ENCODE measurements at regions not wholly inside any gene's neighbourhood (a gene's known extent, or its start where the extent isn't known, plus 50 kb on each side); places are given as distances from the start of the nearest gene placed in this dataset.

GRCh38 chr4:153988492-153989363 is 199.8 kb upstream of the SFRP2 start:
- no peak for DNase-seq
- no peak for TF ChIP-seq CTCF (IDR thresholded peaks at IDR 0.05)
- intact Hi-C loops (cut with DNase I): no loop called here

GRCh38 chr4:153987291-153987690 is 198.4 kb upstream of the SFRP2 start:
- Histone ChIP-seq H3K4me1 (no peaks in the 10 kb centered on the region), H3K4me3 (no peak overlapping the region), H3K27ac (no peak overlapping the region), H3K9ac (ENCODE audit: low read depth in 2 of 2, low read length in 2 of 2) (no peak overlapping the region), H3K36me3 (no peaks in the 10 kb centered on the region), H3K27me3 (no peaks in the 10 kb centered on the region), H3K9me3 (no peaks in the 10 kb centered on the region)
- TF ChIP-seq CTCF (IDR thresholded peaks at IDR 0.05): no peak
- no peak for DNase-seq
- intact Hi-C loops (cut with DNase I): no loop called here

More at GRCh38 chr4:153988492-153989363, 199.8 kb upstream of the SFRP2 start:
- Histone ChIP-seq H3K9ac (ENCODE audit: low read depth in 2 of 2, low read length in 2 of 2) (no peak overlapping the region), H3K4me3 (no peak overlapping the region), H3K36me3 (no peaks in the 10 kb centered on the region), H3K27me3 (no peaks in the 10 kb centered on the region), H3K4me1 (no peaks in the 10 kb centered on the region), H3K9me3 (no peaks in the 10 kb centered on the region), H3K27ac (no peak overlapping the region)

- no peak for DNase-seq
- Histone ChIP-seq H3K4me1 (no peaks in the 10 kb centered on the region), H3K27me3 (no peaks in the 10 kb centered on the region), H3K9me3 (no peaks in the 10 kb centered on the region), H3K36me3 (no peaks in the 10 kb centered on the region), H3K4me3 (no peak overlapping the region), H3K27ac (no peak overlapping the region), H3K9ac (ENCODE audit: low read depth in 2 of 2, low read length in 2 of 2) (no peak overlapping the region)
- intact Hi-C loops (cut with DNase I): no loop called here
- TF ChIP-seq CTCF (IDR thresholded peaks at IDR 0.05): no peak
These were observed 188.1 kb upstream of the SFRP2 start for GRCh38 chr4:153976954-153977353.

- intact Hi-C loops (cut with DNase I): no loop called here
These were observed 185.6 kb upstream of the SFRP2 start for GRCh38 chr4:153974452-153974851.

GRCh38 chr4:153973942-153974341 is 185.1 kb upstream of the SFRP2 start:
- TF ChIP-seq CTCF (IDR thresholded peaks at IDR 0.05): no peak
- intact Hi-C loops (cut with DNase I): no loop called here
- H3K9me3 ChIP-seq: no peaks in the 10 kb centered on the region

More at GRCh38 chr4:153974452-153974851, 185.6 kb upstream of the SFRP2 start:
- H3K4me1 ChIP-seq: no peaks in the 10 kb centered on the region
- H3K4me3 ChIP-seq: no peak overlapping the region
- H3K27ac ChIP-seq: no peak overlapping the region
- no peaks in the 10 kb centered on the region for H3K36me3 ChIP-seq
- no peaks in the 10 kb centered on the region for H3K9me3 ChIP-seq
- no peak for TF ChIP-seq CTCF (IDR thresholded peaks at IDR 0.05)
- no peak overlapping the region for H3K9ac ChIP-seq (ENCODE audit: low read depth in 2 of 2, low read length in 2 of 2)
- no peaks in the 10 kb centered on the region for H3K27me3 ChIP-seq
- no peak for DNase-seq

More at GRCh38 chr4:153973942-153974341, 185.1 kb upstream of the SFRP2 start:
- no peak overlapping the region for H3K27ac ChIP-seq
- H3K27me3 ChIP-seq: no peaks in the 10 kb centered on the region
- H3K9ac ChIP-seq (ENCODE audit: low read depth in 2 of 2, low read length in 2 of 2): no peak overlapping the region
- no peak for DNase-seq
- H3K4me3 ChIP-seq: no peak overlapping the region
- H3K4me1 ChIP-seq: no peaks in the 10 kb centered on the region
- no peaks in the 10 kb centered on the region for H3K36me3 ChIP-seq
